HPDE6-E6E7 (cell line): ENCODE measurements at regions not wholly inside any gene's neighbourhood (a gene's known extent, or its start where the extent isn't known, plus 50 kb on each side); places are given as distances from the start of the nearest gene placed in this dataset.
"Not testable (repeated sequence)": the region's sequence is repeated elsewhere in the genome, so short reads cannot be mapped to it uniquely, and the experiment has no call there.

Experiments
- DNase-seq: peaks from one replicate; pipeline ENCODE4 v3.0.0; 2011; ENCODE audit warnings: missing footprints; ENCODE audit errors: extremely low spot score

DNA sequence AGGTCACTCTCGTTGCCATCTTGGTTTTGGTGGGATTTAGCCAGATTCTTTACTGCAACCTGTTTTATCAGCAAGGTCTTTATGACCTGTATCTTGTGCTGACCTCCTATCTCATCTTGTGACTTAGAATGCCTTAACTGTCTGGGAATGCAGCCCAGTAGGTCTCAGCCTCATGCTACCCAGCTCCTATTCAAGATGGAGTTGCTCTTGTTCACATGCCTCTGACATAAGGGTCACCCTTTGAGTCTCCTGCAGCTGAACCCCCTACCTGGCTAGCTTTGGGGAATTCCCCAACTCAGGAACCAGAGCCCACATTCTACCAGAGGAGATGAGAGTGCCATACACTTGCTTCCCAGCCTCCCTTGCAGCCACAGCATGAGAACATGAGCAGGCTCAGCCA is 123.0 kb upstream of the ARHGEF3 start:
- not testable (repeated sequence) for DNase-seq

DNA sequence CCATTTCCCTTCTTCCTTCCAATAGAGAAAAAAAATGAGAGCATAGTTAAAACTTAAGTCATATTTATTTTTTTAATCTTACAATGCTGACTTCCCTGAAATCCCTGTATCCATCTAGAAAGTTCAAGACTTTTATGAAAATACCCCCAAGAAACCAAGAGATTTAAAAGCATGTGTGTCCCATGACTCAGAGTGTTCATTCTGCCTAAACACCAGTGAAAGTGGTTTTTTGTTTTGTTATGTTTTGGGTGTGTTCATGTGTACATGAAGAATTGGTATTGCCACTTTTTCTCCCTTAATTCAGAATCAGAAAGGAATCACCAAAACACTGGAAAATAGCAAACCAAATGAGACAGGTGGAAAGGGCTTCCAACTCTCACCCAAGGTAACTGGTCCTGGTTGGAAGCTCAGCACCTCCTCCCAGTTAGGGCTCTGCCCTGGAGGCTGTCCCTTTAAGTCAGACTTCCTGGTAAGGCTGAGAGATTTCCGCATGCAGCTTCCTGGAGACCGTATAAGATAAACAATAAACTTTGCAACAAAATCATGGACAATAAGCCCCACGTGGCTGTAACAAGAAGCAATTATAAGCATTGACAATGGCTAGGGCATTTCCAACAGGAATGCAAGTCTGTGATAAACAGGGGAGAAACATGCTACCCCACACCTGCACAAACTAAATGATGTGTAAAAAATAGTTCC is 121.9 kb upstream of the ARHGEF3 start:
- peak; percentile 38 for DNase-seq

DNA sequence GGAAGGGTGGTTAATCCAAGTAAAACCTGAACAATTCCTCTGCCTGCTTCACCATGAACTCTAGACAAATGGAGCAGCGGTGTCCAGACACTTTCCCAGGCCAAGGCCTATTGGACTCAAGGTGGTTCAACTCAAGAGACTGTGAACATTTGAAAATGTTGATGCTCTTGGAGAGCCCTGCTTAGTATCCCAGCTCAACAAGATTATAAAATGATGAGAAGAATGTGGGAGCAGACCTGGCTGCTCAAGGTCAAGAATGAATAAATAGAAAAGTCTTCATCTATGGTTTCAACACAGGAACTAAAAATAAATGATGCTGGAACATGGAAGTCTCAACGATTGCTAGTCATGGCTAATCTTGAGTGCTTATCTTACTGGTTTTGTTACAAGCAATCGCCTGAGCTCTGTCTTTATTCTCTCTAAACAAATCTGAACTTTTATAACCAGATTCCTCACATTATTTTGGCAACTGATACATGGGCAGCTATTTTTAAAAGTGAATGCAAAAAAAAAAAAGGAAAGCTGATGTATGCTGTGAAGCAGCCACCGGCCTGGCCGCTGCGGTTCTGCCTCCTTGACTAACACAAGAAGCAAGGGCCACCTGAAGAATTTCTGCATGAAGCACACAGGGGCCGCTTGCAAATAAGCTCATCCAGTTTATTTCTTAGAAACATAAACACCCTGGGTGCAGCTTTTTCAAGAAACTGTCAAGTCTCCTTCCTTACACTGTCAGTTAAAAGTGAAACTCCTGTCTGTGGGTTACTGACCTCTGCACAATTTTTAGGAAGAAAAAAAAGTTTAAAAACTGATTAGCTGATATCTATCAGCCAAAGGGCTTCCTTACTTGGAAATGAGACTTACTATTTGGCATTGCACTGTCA is 120.1 kb upstream of the ARHGEF3 start:
- DNase-seq = no peak

DNA sequence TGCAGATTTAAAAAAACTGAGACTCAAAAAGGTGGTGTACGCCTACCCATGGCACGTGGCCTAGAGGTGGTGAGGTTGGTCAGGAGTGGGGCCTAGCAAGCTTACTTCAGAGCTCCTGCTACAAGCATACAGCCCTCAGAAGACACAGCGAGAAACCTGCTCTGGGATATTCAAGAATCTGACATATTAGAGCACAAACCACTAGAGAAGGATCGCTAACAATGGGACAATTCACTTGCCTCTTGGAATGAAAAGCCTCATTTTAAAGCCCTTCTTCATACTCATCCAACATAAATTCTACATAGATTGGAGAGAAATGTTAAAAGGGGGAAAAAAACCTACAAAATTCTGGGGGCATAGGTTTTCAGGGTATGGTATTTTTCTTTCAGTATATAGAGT is 118.0 kb upstream of the ARHGEF3 start:
- no peak for DNase-seq

DNA sequence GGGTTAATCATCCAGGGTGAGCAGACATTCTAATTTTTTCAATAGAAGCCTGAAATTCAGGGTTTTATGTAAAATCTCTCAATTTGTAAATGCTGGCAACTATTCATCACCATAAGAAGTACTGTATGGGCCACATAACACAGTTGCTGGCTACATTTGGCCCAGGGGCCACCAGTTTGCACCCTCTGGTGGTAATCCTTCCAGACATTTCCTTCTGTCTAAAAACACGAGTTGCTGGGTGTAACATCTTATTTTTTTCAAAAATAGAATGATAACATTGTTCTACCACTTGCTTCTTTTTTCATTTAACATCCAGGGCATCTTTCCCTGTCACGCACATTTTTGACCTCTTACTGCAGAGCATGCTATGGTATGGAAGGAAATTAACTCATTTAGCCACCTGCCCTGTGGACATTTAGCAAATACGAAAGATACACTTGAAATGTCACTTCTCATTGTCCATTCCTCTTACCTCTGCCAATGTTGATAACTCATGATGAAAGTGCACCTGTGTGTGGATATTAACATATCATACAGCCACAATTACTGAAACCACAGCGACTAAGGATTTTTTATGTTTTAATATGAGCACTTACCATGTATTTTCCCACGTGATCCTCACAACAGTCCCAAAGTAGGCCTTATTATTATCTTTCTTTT is 117.5 kb upstream of the ARHGEF3 start:
- DNase-seq = no peak

DNA sequence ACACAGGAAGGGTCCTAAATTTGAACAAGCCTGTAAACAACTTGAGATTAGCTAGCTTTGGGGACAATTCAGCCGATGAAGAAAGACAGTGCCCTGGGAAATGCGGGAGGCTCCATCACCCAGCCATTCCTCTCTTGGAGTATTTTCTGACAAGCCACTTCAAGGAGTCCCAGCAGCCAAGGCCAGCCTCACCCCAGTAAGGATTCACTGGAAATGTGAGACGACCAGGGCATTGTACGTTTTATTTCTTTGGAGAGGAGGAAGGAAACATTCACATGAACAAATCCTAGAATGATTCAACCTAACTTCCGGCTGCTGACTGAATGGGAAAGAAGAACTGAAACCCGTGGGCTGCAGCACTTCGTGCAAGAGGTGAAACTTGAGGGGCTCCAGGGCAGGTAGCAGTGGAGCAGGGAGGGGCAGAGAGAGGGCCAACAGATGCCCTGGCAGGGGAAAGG is 116.4 kb upstream of the ARHGEF3 start:
- DNase-seq = no peak

DNA sequence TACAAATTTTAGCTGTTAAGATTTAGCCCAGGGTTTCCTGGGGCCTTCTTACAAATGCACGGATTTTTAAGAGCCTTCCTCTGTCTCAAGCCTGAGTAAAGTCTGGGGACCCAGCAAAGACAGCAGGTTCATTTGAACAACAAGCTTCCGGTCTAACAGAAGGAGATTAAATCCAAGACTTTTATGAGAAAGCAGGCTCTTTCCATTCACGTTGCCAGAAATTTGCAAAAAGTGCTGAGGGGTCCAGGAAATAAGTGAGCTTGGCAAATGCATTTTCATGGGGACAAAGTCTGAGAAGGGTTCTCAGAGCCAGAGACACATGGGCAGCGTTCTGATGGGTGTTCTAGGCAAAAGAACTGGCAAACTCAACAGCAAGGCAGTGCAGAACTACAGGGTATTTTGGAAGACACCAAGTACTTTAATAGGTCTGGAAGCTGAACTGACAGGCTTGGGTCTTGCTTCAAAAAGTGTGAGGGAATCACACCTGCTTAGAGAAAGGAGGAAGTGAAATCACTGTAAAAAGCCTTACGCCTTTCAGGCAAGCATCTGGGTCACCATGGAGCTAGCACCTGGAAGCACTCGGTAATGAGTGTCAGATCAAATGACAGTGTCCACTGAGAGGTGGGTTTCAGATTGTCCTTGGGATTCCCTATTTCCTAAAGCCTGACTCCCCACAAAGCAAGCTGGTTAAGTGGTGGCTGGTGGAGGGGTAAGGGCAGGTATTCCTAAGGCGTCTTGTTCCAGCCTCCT is 115.8 kb upstream of the ARHGEF3 start:
- no peak for DNase-seq

DNA sequence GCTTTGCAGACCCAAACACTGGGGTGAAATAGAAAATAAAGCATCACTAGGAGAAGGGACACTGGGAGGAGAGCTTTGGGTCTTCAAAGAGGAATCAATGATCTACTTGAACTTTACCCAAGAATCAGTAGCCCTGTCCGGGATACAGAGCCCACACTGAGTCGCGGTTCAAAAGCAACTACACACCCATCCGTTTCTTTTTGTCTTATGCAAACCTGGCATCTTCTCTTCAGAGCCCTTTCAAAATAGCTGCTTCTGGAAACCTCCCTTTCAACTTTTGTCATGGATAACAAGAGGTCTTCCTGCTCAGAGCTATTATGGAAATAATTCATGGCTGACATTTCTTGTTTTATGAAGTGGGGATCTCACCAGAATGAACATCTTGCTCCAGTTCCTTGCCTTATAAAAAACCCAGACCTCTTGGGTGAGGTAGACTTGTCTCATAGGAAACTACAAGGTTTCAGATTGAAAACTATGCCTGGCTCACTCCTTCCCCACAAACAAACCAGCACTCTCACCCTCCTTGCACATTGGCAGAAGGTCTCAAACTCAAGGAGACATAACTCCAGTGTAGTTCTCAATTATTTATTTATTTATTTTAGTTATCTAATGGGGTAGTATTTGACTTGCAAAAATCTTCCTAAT is 115.1 kb upstream of the ARHGEF3 start:
- DNase-seq = no peak

DNA sequence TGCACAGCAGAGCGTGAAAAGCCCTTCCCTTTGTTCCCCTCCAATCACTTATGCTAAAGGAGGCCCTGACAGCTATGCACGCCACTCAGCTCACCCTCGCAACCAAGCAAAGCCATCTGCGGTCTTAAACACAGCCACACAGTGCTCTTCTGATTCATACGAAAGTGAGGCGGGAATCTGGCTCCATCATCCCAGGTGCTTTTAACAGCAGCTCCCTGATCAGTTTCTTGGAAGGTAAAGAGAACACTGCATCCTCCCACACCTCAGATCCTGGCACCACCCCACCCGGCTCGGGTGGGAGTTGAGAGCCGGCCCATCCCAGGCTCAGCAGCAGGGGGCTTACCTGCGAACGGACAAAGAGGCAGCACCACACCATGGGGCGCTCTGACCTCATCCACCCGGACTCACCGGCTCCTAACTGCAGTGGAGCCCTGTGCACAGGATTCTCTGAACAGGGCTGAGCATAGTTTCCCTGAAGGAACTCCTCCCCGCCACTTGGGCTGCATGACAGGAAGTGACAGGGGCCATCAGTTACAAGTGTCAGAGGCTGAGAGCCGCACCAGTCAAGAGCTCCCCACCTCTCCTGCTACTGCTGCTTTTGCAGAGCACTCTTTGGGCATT is 114.3 kb upstream of the ARHGEF3 start:
- DNase-seq = no peak

DNA sequence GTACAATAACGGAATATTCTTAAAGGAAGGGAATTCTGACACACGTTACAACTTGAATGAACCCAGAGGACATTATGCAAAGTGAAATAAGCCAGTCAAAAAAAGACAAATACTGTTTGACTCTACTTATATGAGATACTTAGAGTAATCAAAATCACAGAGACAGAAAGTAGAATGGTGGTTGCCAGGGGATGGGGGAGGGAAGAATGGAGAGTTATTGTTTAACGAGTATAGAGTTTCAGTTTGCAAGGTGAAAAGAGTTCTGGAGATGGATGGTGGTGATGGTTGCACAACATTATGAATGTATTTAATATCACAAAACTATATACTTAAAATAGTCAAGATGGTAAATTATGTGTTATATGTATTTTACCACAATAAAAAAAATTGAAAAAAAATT is 112.9 kb upstream of the ARHGEF3 start:
- no peak for DNase-seq

DNA sequence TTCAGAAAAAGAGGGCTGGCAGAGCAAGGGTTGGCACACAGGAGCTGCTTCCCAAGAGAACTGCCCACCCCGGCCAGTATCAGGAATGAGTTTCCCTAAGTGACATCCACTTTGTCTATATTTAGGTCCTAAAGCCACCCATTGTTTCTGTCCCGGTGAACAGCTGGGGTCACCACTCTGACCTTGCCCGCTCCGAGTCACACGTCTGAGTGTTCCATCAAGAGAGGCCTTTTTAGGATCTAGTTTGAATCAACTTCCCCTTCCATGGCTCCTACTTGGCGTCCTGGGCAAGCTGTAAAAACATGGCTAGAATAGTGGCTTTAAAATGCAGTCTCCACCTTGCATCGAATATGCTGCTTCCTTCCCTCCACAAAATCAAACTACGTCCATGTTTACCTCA is 109.6 kb upstream of the ARHGEF3 start:
- DNase-seq = no peak

DNA sequence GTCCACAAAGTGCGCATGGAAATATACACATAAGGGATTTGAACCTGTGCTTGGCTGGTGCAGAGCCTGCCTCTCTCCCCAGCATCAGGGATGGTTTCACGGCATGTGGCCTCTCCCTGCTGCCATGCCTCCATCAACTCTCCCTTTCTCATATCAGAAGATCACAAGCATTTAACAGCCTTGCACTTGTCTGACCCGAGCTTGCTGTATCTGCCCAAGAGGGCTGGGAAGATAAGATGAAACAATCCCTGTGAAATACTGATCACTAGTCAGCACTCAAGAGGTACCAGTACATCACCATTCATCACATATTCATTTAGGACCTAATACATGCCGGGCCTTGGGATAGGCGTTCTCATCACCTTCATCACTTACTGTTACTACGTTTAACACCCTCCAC is 107.6 kb upstream of the ARHGEF3 start:
- no peak for DNase-seq

DNA sequence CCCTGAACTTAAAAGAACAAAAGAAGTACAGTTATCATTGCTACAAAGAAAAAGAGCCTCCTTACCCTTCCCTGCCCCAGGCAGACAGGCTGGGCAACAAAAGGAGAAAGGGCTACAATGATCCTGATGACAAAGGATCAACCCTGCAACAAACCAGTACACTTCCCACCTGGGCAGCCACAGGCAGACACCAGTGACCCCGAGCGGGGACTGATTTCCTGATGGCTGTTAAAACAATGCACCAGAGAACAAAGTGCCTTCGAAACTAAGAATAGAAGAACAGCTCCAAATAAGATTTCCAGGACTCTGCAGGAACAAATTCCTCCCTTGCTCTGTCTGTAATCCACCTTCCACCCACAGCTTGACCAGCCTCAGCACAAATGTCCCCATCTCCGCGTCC is 106.3 kb upstream of the ARHGEF3 start:
- DNase-seq = no peak

DNA sequence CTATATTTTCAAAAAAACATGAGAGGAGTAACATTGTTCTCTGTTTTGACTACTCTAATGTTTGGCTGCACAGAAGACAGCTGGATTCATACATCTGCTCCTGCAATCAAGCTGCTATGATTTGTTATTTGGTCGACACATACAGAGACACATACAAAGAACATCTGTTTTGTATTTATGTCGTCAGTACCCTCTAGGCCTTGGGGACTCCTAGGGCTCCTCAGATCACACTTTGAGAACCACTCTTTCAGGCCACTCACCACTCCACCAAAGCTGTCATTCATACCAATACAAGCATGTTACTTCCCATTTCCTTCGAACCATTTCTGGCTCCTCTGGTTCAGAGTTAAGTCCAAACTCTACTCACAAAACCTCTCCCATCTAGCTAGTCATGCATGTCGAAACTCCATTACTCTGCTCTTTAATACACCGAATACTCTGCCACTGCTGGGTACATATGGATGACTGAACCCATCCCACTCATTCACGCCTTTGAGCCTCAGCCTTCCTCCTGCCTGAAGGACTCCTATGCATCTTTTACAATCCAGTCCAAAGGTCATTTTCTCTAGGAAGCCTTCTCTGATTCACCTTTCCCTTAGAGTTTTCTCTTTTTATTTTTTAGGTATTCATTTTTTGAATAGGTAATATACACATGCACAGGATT is 102.9 kb upstream of the ARHGEF3 start:
- DNase-seq = no peak

DNA sequence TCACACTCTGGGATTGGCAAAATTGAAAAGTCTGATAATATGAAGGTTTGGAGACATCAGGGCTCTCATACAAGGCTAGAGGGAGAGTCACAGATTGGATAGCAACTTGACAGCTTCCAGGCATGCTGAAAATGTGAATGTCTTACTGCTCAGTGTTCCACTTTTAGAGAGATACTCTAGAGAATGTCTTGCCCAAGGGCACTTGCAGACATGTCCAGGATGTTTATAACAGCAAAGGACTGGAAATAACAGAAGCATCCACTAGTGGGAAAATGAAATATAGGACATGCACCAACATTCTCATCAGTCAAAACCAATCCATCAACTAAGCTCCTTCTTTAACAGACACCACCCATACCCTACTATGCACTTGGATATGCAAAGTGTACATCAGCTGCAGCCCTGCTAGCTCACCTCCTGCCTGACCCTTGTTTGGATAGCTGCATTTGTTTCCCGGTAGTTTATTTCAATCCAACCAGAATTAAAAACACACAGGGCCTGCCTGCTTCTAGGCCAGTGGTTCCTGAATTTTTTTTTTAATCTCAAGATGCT is 101.6 kb upstream of the ARHGEF3 start:
- no peak for DNase-seq

DNA sequence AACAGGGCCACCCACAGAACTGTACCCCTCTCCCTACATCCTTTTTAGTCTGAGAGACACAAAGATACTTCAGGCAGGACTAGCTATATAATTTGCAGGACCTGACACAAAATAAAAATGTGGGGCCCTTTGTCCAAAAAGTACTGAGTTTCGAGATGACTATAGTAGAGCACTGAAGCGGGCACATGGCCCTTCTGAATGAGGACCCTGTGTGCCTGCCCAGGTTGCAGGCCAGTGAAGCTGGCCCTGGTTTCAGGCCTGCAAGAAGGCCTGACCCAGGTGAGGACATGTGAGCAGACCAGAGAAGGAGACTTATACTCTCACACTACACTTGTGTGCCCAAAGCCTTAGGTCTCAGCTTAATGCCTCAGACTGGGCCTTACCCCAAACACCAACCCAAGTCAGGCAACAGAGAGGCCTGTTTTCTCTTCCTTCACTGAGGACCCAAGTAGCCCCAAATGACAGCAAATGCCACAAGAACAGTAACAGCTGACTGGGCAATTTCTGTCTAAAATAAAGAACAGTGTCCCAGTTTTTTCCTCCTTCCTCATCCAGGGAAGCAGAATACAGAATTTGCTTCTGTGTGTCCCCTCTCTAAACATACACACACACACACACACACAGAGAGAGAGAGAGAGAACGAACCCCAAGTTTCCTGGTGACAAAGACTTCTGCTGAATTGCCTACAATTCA is 100.9 kb upstream of the ARHGEF3 start:
- no peak for DNase-seq

DNA sequence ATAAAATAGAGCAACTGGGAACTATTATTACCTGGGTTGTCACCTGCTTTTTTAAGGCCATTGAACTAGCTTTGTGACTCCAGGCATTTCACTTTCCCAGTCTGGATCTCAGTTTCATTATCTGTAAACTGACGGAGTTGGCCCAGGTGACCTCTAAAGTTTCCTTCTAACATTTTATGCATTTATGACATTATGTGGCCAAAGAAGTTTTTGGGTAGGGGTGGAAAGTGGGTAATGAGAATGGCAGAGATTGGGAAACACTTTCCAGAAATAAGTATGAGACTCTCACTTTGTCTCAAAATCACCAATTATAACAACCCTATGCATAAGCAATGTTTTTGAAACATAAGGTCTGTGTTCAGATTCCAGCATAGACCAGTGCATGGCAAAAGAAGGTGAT is 99.1 kb upstream of the ARHGEF3 start:
- DNase-seq = no peak

DNA sequence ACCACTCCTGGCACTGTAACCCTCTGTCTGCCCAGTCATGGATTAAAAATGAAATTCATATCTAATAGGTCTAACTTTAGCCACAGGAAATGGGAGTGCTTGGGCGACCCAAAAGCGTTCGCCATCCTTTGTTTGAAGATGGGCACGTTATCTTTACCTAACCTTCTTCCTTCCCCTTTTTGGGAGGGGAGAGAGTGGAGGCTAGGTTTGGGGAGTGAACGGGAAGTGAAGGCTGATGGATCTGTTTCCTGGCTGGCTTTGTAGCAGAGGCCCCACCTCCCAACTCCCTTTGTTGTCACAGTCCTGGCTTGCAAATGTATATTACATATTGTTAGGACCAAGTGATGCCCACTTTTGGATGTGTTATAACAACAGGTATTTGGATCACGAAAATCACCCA is 98.1 kb upstream of the ARHGEF3 start:
- no peak for DNase-seq

DNA sequence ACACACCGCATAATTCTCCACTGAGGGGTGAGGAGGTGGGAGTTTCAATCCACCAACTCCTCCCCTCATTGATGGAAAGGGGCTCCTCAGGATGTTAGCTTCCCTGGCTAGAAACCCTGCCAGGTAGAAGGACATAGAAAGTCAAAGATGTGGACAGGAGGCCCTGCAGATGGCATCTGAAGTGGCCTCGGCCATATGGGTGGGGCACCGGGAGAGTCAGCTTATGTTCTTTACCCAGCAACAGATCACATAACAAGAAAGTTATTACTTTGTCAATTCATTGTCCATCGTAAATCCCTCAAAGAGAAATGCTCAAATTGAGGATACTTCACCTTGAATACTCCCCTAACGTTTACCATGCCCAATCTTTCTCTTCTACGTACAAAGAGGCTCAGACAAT is 97.3 kb upstream of the ARHGEF3 start:
- no peak for DNase-seq

DNA sequence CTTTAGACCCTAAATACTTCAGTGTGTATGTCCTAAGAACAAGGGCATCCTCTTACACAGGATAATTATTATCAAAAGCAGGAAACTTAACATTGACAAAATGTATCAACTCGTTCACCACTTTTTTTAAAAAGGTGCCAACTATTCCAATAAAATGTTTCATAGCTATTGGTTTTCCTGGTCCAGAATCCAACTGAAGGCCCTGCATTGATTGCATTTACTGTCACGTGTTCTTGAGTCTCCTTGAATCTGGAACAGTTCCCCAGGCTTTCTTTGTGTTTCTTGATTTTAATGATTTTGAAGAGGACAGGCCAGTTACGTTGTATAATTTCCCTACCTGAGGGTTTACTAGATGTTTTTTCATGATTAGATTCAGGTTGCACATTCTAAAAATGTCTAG is 94.6 kb upstream of the ARHGEF3 start:
- DNase-seq = no peak
